K562 (cell line): ENCODE measurements at regions not wholly inside any gene's neighbourhood (a gene's known extent, or its start where the extent isn't known, plus 50 kb on each side); places are given as distances from the start of the nearest gene placed in this dataset.

Experiments used
- ATAC-seq: fragments of 200-7000 bp; cut with Tn5 transposase; 3 replicates; pipeline ENCODE4 v1.9.1; 2020; ENCODE audit warnings: moderate library complexity
- BruUV-seq: library from RNA; stranded (reverse); fragments of 400-500 nt; replicated peaks from 2 replicates; lab custom pipeline; 2021; lab: Mats Ljungman, UMichigan
- CTCF ChIA-PET: fragments of 300-600 bp; formaldehyde crosslinking; extraction: SDS; loops from one replicate; lab custom pipeline; 2021; ENCODE audit warnings: low intra/inter-chr PET ratio; lab: Yijun Ruan, JAX
- POLR2A ChIA-PET: fragments of 300-600, 350-650 bp; sonication (Branson Sonifier 250); formaldehyde crosslinking; extraction: SDS; loops from one replicate; lab custom pipeline; 2021; ENCODE audit warnings: antibody characterized with exemption, inconsistent platforms; lab: Yijun Ruan, JAX
- DNase-seq, 4 experiments: peaks; one replicate each; pipeline versions ENCODE4 v3.0.0 to v3.0.0-alpha.2; 2011 to 2018; ENCODE audit warnings: low spot score in 3 of 4, mixed read lengths in 3 of 4; ENCODE audit errors: extremely low read depth in 1 of 4
- FAIRE-seq: peaks from 2 replicates; lab custom pipeline; 2011; peaks lifted over from hg19 to GRCh38; lab: Jason Lieb, UNC
- H2AFZ ChIP-seq: 2 replicates; pipeline ENCODE4 v1.6.0; 2011; ENCODE audit warnings: low read depth, low read length, control low read depth, inconsistent platforms
- H3K27ac ChIP-seq: fragments of 200-600 bp; 3 replicates; pipeline ENCODE4 v1.8.0; 2011; ENCODE audit warnings: low read depth, mild to moderate bottlenecking, control low read depth, inconsistent platforms, low read length, moderate library complexity, mixed read lengths; ENCODE audit errors: extremely low read depth
- H3K27me3 ChIP-seq, 2 experiments: fragments of 300-600 bp in 1 of 2; 2 replicates in 1 of 2; 3 replicates in 1 of 2; pipeline versions ENCODE4 v1.6.0 to v1.8.0; 2011; ENCODE audit warnings: inconsistent platforms in 2 of 2, low read length in 2 of 2, mild to moderate bottlenecking in 1 of 2, mixed read lengths in 1 of 2, moderate library complexity in 1 of 2; ENCODE audit not compliant: control insufficient read depth in 2 of 2, insufficient read depth in 2 of 2
- H3K36me3 ChIP-seq: fragments of 300-600 bp; 3 replicates; pipeline ENCODE4 v1.8.0; 2011; ENCODE audit warnings: mild to moderate bottlenecking, low read length, inconsistent platforms; ENCODE audit not compliant: control insufficient read depth, insufficient read depth
- H3K4me1 ChIP-seq, 2 experiments: fragments of 200-600 bp in 1 of 2; replicated peaks in 1 of 2; 2 replicates in 1 of 2; 3 replicates in 1 of 2; pipeline versions ENCODE4 v1.5.1 to v1.8.0; 2011; ENCODE audit warnings: inconsistent platforms in 2 of 2, low read length in 2 of 2, mild to moderate bottlenecking in 1 of 2, mixed read lengths in 1 of 2, moderate library complexity in 1 of 2; ENCODE audit not compliant: control insufficient read depth in 2 of 2, insufficient read depth in 2 of 2
- H3K4me2 ChIP-seq: 2 replicates; pipeline ENCODE4 v1.6.1; 2011; ENCODE audit warnings: low read length, control low read depth, inconsistent platforms, mixed read lengths; ENCODE audit not compliant: insufficient read depth
- H3K4me3 ChIP-seq: fragments of 200-600 bp; sonication (generic), shearing (Covaris generic); 2 replicates; pipeline ENCODE4 v1.5.1; 2016; ENCODE audit warnings: control low read depth, inconsistent platforms
- H3K79me2 ChIP-seq: fragments of 200-600 bp; 3 replicates; pipeline ENCODE4 v1.8.0; 2011; ENCODE audit warnings: low read length, inconsistent platforms; ENCODE audit not compliant: control insufficient read depth, insufficient read depth
- H3K9ac ChIP-seq, 2 experiments: 2 replicates each; pipeline versions ENCODE4 v1.6.0 to v1.6.1; 2011; ENCODE audit warnings: low read depth in 2 of 2, low read length in 2 of 2, control low read depth in 1 of 2, inconsistent platforms in 1 of 2, mild to moderate bottlenecking in 1 of 2, mixed read lengths in 1 of 2; ENCODE audit not compliant: insufficient read depth in 1 of 2
- H3K9me1 ChIP-seq: one replicate; pipeline ENCODE4 v1.6.0; 2011; ENCODE audit warnings: inconsistent platforms, mild to moderate bottlenecking, low read length, moderate library complexity; ENCODE audit not compliant: control insufficient read depth, insufficient read depth
- H3K9me3 ChIP-seq: replicated peaks from 2 replicates; pipeline ENCODE4 v1.5.1; 2011; ENCODE audit warnings: low read depth, low read length, inconsistent platforms; ENCODE audit not compliant: control insufficient read depth, insufficient read depth
- H4K20me1 ChIP-seq: replicated peaks from 2 replicates; pipeline ENCODE4 v1.6.1; 2011; ENCODE audit warnings: low read length, inconsistent platforms, mixed read lengths; ENCODE audit not compliant: control insufficient read depth, insufficient read depth
- ARNT ChIP-seq, 2 experiments: fragments of 450-650 bp; IDR thresholded peaks; 2 replicates each; pipeline ENCODE4 v1.6.1; 2016; ENCODE audit warnings: mild to moderate bottlenecking in 1 of 2
- E2F8 ChIP-seq: fragments of 450-650 bp; IDR thresholded peaks from 2 replicates; pipeline ENCODE4 v1.7.1; 2018; ENCODE audit warnings: mild to moderate bottlenecking, low read depth; ENCODE audit not compliant: partially characterized antibody
- ILK ChIP-seq: fragments of 450-650 bp; IDR thresholded peaks from 2 replicates; pipeline ENCODE4 v1.6.1; 2016; ENCODE audit warnings: missing genetic modification characterization, low read depth, mild to moderate bottlenecking, missing compliant biosample characterization, moderate library complexity, borderline replicate concordance
- MAX ChIP-seq: sonication (generic); formaldehyde crosslinking; IDR thresholded peaks from 2 replicates; pipeline ENCODE4 v1.9.0; 2022; ENCODE audit warnings: mild to moderate bottlenecking, missing genetic modification reagents
- MNT ChIP-seq, 2 experiments: fragments of 450-650 bp; conservative IDR thresholded peaks; 2 replicates each; pipeline ENCODE4 v1.6.1; 2017; ENCODE audit warnings: mild to moderate bottlenecking in 2 of 2, moderate library complexity in 2 of 2
- POLR2AphosphoS5 ChIP-seq: IDR thresholded peaks from 2 replicates; pipeline ENCODE4 v1.6.1; 2011; ENCODE audit warnings: mild to moderate bottlenecking, low read depth, low read length, moderate library complexity; ENCODE audit not compliant: control insufficient read depth, insufficient read depth
- TBL1XR1 ChIP-seq, 2 experiments: IDR thresholded peaks; 2 replicates each; pipeline ENCODE4 v1.6.1; 2012; ENCODE audit warnings: improper control_type of control experiment in 2 of 2, low read length in 2 of 2, mild to moderate bottlenecking in 1 of 2
- TEAD2 ChIP-seq: fragments of 450-650 bp; IDR thresholded peaks from 2 replicates; pipeline ENCODE4 v1.6.1; 2016; ENCODE audit warnings: missing genetic modification characterization, control low read depth, missing compliant biosample characterization
- ZBTB34 ChIP-seq: fragments of 250-450 bp; sonication (Bioruptor Pico); IDR thresholded peaks from 2 replicates; pipeline ENCODE4 v1.8.0; 2021; ENCODE audit warnings: mild to moderate bottlenecking, moderate library complexity
- ZEB2 ChIP-seq: fragments of 450-650 bp; IDR thresholded peaks from 2 replicates; pipeline ENCODE4 v1.6.1; 2016
- ZKSCAN1 ChIP-seq: fragments of 150-350 bp; IDR thresholded peaks from 2 replicates; pipeline ENCODE4 v1.6.1; 2016; ENCODE audit warnings: low read depth, low read length
- WGBS: fragments of 100-300 bp; shearing (Covaris generic); methylation state at CpG from one replicate; pipeline ENCODE4 v1.1.6; 2016; ENCODE audit warnings: low coverage, mixed read lengths; ENCODE audit not compliant: insufficient coverage; ENCODE audit errors: missing lambda C conversion rate; 5-methylcytosine and 5-hydroxymethylcytosine counted together
- in situ Hi-C: fragments of 300-500 bp; cut with MboI; formaldehyde crosslinking; loops from 4 replicates; pipeline ENCODE4 v1.15.0; 2018; ENCODE audit warnings: inconsistent platforms, mixed read lengths
- intact Hi-C: fragments of 100-400 bp; cut with micrococcal nuclease; formaldehyde crosslinking; loops from 2 replicates; pipeline ENCODE4 v1.14.2; 2022

GRCh38 chr9:24721621-24722020, 175.9 kb upstream of the IZUMO3 start:
- ChIA-PET CTCF (no interaction called here), POLR2A (no interaction called here)
- WGBS = no CpG with 5 or more reads among the region's 1 CpG
- Histone ChIP-seq H3K4me1 (no peaks in the 10 kb centered on the region), H3K4me2 (no peak overlapping the region), H3K9ac (no peak overlapping the region), H3K27ac (no peak overlapping the region), H4K20me1 (no peaks in the 10 kb centered on the region), H3K9me3 (no peaks in the 10 kb centered on the region), H2AFZ (no peak overlapping the region), H3K4me3 (no peak overlapping the region), H3K9me1 (no peaks in the 10 kb centered on the region), H3K36me3 (no peaks in the 10 kb centered on the region), H3K79me2 (no peaks in the 10 kb centered on the region), H3K27me3 (no peaks in the 10 kb centered on the region)
- in situ Hi-C loops (no loop called here), intact Hi-C loops (no loop called here)
- no peak for FAIRE-seq
- DNase-seq = no peak
- no peak for TF ChIP-seq ARNT (IDR thresholded peaks at IDR 0.05)
- no peak for TF ChIP-seq ZBTB34 (CRISPR knock-in tag)
- TF ChIP-seq ZKSCAN1 = no peak
- no peak for TF ChIP-seq MAX (CRISPR knock-in tag)
- BruUV-seq = no TSS peak
- ATAC-seq = no peak

- intact Hi-C loops (no loop called here), in situ Hi-C loops (no loop called here)
- no peaks in the 10 kb centered on the region for H3K79me2 ChIP-seq
- DNase-seq (no peak), ATAC-seq (no peak), FAIRE-seq (no peak)
- no peaks in the 10 kb centered on the region for H3K36me3 ChIP-seq
- BruUV-seq = no TSS peak
- no peaks in the 10 kb centered on the region for H3K4me1 ChIP-seq
- H3K9me1 ChIP-seq = no peaks in the 10 kb centered on the region
- H3K27me3 ChIP-seq = no peaks in the 10 kb centered on the region
- H3K4me3 ChIP-seq = no peak overlapping the region
- ChIA-PET POLR2A (no interaction called here), CTCF (no interaction called here)
- no peaks in the 10 kb centered on the region for H4K20me1 ChIP-seq
- no peak overlapping the region for H3K27ac ChIP-seq
- no peak overlapping the region for H2AFZ ChIP-seq
- no peaks in the 10 kb centered on the region for H3K9me3 ChIP-seq
- WGBS = no CpG with 5 or more reads among the region's 2 CpGs
- no peak overlapping the region for H3K4me2 ChIP-seq
- H3K9ac ChIP-seq = no peak overlapping the region
- TF ChIP-seq TBL1XR1 (IDR thresholded peaks at IDR 0.05; ENCODE audit: low read length in 2 of 2) = no peak
- no peak for TF ChIP-seq ZEB2
- TF ChIP-seq ILK (tag) = no peak
- no peak for TF ChIP-seq MNT (conservative IDR thresholded peaks at IDR 0.05)
- no peak for TF ChIP-seq POLR2AphosphoS5
- no peak for TF ChIP-seq E2F8
- no peak for TF ChIP-seq TEAD2
Observed at GRCh38 chr9:24712206-24712605, 166.5 kb upstream of the IZUMO3 start.
